ENCODE measurements at regions not wholly inside any gene's neighbourhood (a gene's known extent, or its start where the extent isn't known, plus 50 kb on each side); places are given as distances from the start of the nearest gene placed in this dataset.

- no peak for TF ChIP-seq CTCF (IDR thresholded peaks at IDR 0.05)
Observed at GRCh38 chr7:22597844-22598243, 97.9 kb upstream of the STEAP1B start.

- no peak for TF ChIP-seq CTCF (IDR thresholded peaks at IDR 0.05)
Observed at GRCh38 chr7:22596763-22597400, 96.9 kb upstream of the STEAP1B start.

- TF ChIP-seq CTCF (IDR thresholded peaks at IDR 0.05), result no peak
Observed at GRCh38 chr7:22594020-22594419, 94.0 kb upstream of the STEAP1B start.

- no peak for TF ChIP-seq CTCF (IDR thresholded peaks at IDR 0.05)
Observed at GRCh38 chr7:22591271-22591670, 91.3 kb upstream of the STEAP1B start.

GRCh38 chr7:22589641-22590201 is 89.7 kb upstream of the STEAP1B start:
- TF ChIP-seq CTCF (IDR thresholded peaks at IDR 0.05), result no peak

GRCh38 chr7:22588351-22588750 is 88.4 kb upstream of the STEAP1B start:
- TF ChIP-seq CTCF (IDR thresholded peaks at IDR 0.05), result no peak

- no peak for TF ChIP-seq CTCF (IDR thresholded peaks at IDR 0.05)
Observed at GRCh38 chr7:22587322-22587721, 87.3 kb upstream of the STEAP1B start.

GRCh38 chr7:22586786-22587140 is 86.8 kb upstream of the STEAP1B start:
- TF ChIP-seq CTCF (IDR thresholded peaks at IDR 0.05), result no peak; the same call in 1 of the 2 replicates

Measured in LNCAP (cell line).